GM11168 (cell line): ENCODE measurements at regions not wholly inside any gene's neighbourhood (a gene's known extent, or its start where the extent isn't known, plus 50 kb on each side); places are given as distances from the start of the nearest gene placed in this dataset.

Experiments used
- in situ Hi-C: fragments of 300-500 bp; cut with MboI; formaldehyde crosslinking; loops from one replicate; pipeline ENCODE4 v1.12.0; 2022; ENCODE audit warnings: low sequenced_read_pairs; ENCODE audit not compliant: unreplicated experiment

DNA sequence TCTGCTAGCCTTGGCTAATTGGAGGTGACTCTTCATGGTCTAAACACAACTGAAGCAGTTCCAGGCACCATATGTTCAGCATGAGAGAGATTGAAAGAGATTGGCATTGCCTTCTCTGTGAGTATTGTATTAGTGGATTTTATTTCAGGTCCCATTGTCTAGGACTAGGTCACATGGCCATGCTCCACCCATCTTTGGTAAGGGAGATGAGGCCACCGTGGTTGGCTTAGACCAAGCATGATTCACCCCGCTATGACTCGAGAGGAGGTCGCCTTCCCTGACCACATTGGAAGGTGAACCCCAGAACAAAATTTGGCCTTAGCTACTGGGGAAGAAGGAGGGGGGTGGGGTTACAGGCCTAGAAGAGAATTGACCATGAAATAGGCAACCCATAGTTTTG, 109.9 kb upstream of the BCOR start:
- in situ Hi-C loops, result no loop called here

GRCh38 chrX:40205471-40205870, 107.7 kb upstream of the BCOR start:
- in situ Hi-C loops, result no loop called here

DNA sequence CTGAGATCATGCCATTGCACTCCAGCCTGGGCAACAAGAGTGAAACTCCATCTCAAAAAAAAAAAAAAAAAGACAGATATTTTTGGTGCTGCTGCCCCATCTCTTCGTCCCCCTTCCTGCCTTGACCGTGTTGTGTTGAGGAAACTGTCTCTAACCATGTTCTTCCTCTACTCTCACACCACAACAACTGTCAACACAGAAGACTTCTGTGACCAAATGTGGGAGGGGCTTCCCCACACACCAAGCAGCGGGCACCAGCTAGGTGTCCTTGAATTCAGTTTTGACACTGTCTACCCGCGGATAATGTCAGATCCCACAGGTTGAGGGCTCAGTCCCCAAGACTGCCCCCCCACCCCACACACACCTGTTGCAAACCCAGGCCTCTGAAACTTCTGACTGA, 104.7 kb upstream of the BCOR start:
- in situ Hi-C loops, result no loop called here

DNA sequence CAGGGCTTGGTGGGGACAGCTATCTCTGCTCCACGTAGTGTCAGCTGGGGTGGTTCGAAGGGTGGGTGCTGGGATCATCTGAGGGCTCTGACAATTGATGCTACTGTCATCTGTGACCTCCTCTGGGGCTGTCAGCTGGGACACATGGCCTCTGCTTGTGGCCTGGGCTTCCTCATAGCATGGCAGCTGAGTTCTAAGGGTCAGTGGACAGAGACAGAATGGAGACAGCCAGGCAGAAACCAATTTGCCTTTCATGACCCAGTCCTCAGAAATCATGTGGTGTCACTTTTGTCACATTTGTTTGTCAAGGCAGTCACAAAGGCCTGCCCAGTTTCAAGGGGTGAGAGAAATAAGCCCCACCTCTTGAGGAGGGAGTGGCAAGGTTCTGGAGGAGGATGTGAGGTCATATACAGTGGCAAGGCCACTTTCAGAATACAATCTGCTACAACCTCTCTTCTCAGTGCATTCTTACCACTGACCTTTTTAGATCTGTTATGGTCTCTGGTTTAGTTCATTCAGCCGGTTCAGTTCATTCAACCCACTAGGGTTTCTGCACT, 103.6 kb upstream of the BCOR start:
- in situ Hi-C loops, result no loop called here

GRCh38 chrX:40199704-40200103, 101.9 kb upstream of the BCOR start:
- in situ Hi-C loops, result no loop called here

DNA sequence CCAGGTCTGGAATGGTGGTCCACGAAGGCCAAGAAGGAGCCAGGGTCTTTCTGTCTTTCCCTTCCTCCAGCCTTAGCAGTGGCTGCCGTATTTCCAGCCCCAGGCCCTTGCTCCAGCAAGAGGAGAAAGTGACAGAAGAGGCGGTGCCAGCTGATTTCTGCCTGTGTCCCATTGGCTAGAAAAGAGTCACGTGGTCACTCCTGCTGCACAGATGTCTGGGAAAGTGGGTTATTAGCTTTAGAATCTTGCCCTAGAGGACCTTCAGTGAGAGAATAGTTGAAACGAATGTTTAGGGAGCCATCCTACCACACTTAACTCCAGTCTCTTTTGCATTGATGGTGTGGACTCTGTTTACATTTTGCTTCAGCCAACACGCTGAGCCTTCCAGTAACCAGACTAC, 99.3 kb upstream of the BCOR start:
- in situ Hi-C loops, result no loop called here

DNA sequence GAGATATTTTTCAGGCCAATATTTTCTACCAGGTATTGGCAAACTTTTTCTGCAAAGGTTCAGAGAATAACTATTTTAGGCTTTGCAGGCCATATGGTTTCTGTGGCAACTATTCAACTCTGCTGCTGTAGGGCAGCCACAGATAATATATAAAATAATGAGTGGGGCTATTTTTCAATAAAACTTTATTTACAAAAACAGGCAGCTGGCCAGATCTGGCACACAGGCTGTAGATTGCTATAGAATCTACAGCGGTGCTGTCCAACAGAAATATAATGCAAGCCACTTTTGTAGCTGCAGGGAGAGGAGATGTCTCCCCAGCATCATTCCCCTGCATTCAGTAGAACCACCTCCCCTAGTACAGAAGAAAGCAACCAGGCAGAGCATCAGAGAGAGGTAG, 97.6 kb upstream of the BCOR start:
- in situ Hi-C loops, result no loop called here

- in situ Hi-C loops, result no loop called here
These were observed 94.4 kb upstream of the BCOR start for GRCh38 chrX:40192196-40192595.

DNA sequence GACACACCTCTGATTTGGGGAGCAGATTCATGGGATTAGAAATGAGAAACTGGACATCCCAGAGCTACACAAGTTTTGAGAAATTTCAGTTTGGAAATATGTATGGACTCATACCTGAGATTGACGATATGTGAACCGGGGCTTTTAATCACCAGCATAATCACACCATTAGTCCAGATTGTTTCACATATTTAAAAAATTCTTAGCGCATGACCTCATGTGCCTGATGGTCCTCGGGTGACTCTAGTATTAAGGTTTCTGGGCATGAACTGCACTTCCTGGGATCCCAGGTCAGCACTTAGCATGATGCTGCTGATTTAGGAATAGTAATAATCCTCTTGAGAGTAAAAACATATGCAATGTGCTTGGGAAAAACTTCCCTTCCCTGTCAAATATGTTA, 91.9 kb upstream of the BCOR start:
- in situ Hi-C loops, result no loop called here

GRCh38 chrX:40188573-40189417, 91.0 kb upstream of the BCOR start:
- in situ Hi-C loops, result no loop called here

DNA sequence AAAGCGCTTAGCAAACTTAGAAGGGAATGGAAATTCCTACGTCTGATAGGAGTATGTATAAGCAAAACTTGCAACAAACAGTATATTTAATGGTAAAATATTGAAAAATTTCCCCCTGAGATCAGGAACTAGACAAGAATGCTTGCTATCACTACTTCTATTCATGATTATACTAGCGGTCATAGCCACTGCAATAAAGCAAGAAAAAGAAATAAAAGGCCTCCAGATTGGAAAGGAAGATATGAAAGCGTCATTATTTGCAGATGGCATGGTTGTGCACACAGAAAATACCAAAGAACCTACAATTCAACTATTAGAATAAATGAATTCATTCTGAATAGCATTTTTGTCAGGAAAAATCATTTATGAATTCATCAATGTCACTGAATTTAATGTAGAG, 87.2 kb upstream of the BCOR start:
- in situ Hi-C loops, result no loop called here

GRCh38 chrX:40182615-40183014, 84.9 kb upstream of the BCOR start:
- in situ Hi-C loops, result no loop called here

GRCh38 chrX:40182095-40182494, 84.3 kb upstream of the BCOR start:
- in situ Hi-C loops, result no loop called here

DNA sequence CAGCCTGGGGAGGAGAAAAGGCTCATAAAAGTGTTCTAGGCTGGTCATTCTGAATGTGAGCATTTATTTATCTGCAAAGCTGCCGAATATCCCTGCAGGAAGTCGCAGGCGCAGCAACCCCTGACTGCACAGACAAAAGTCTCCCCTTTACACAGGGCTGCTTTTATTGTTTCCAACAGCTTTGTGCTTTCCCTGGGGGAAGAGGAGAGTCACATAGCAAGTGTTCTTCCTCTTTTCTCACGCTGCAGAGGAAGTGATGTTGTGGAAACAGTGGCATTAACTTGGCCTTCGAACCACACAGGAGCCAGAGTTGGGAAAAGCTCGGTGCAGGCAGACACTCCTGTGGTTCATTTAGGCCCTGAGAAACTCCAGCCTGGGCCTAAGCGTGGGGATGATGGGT, 81.5 kb upstream of the BCOR start:
- in situ Hi-C loops, result no loop called here

- in situ Hi-C loops, result no loop called here
These were observed 80.4 kb upstream of the BCOR start for GRCh38 chrX:40177942-40178715.

- in situ Hi-C loops, result no loop called here
These were observed 79.7 kb upstream of the BCOR start for GRCh38 chrX:40177489-40177888.

DNA sequence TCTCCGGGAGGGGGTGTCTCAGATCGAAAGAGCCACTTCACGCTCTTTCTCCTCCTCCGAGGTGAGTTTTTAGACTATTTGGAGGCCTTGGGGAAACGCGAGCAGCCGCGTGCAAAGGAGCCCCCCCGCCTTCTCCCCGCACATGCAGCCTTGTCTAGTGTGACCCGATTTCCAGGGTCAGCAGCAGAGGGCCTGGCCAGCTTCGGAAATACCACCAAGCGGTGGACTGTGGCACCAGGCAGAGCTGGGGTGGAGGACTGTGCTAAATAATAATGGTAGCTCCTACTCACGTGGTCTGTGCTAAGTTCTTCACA, 79.3 kb upstream of the BCOR start:
- in situ Hi-C loops, result no loop called here

- in situ Hi-C loops, result no loop called here
These were observed 78.8 kb upstream of the BCOR start for GRCh38 chrX:40176351-40177116.

DNA sequence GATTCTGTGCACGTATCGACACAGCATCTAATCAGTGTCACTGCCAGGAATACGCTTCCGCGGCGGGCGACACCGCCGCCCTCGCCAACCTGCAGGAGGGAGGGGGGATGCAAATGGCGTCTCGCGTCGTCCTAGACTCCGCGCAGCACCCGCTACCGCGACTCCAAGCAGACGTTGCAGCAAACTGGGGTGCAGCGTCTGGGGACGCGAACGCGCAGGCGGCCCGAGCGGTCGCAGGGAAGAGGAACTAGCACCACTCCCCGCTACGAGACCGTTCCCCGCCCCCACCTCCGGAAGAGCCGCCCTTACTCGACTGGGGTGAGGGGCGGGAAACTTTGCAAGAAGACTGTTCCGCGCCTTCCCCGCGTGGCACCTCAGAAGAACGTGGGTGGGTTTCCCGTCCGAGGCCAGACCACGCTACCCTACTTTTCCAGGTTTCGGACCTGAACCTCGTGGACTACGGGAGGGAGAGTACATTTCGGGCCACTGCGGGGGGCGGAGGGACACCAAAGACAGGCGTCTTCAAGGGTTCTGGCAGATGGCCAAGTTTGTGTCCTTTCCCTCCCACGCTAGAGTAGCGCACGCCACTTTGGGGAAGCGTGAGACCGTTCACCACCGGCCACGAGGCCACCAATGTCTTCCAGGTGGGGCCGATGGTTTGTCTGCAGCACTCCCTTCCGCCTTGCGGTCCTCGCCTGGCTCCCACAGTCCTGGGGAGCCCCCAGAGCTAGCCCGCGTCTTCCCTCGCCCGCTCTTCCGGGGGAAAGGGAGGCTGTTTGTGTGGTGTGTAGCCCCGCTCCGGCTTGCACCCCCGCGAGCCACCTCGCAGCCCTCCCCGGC, 78.0 kb upstream of the BCOR start:
- in situ Hi-C loops, result no loop called here
